ENCODE measurements at regions not wholly inside any gene's neighbourhood (a gene's known extent, or its start where the extent isn't known, plus 50 kb on each side); places are given as distances from the start of the nearest gene placed in this dataset.

GRCh38 chr6:23350752-23351453 is 775.1 kb upstream of the NRSN1 start:
- Histone ChIP-seq H3K9me3 (ENCODE audit: control insufficient read depth, insufficient read depth, low read length) (no peaks in the 10 kb centered on the region), H3K9me2 (replicated peaks; ENCODE audit: control insufficient read depth, low read length) (no peaks in the 10 kb centered on the region), H3K27me3 (ENCODE audit: control insufficient read depth, low read length) (no peaks in the 10 kb centered on the region), H3K4me2 (ENCODE audit: low read length) (no peak overlapping the region), H3K4me3 (ENCODE audit: low read length) (no peak overlapping the region), H3F3A (ENCODE audit: control insufficient read depth, insufficient read depth) (no peaks in the 10 kb centered on the region), H3K79me2 (ENCODE audit: control insufficient read depth, low read length) (no peaks in the 10 kb centered on the region), H3K27ac (ENCODE audit: low read depth, low read length) (no peak overlapping the region), H3K4me1 (ENCODE audit: control insufficient read depth, low read length) (no peaks in the 10 kb centered on the region), H4K20me1 (ENCODE audit: control insufficient read depth, insufficient read depth, low read depth, low read length) (no peaks in the 10 kb centered on the region), H3K36me3 (ENCODE audit: control insufficient read depth, low read length) (no peaks in the 10 kb centered on the region)
- TF ChIP-seq EZH2phosphoT487 (IDR thresholded peaks at IDR 0.05; ENCODE audit: borderline replicate concordance, low read length) (no peak), CTCF (IDR thresholded peaks at IDR 0.05; ENCODE audit: low read depth, low read length, poor library complexity, severe bottlenecking) (no peak)

GRCh38 chr6:23354004-23354403 is 772.0 kb upstream of the NRSN1 start:
- no peaks in the 10 kb centered on the region for H4K20me1 ChIP-seq (ENCODE audit: control insufficient read depth, insufficient read depth, low read depth, low read length)
- H3K9me2 ChIP-seq (replicated peaks; ENCODE audit: control insufficient read depth, low read length): no peaks in the 10 kb centered on the region
- TF ChIP-seq EZH2phosphoT487 (IDR thresholded peaks at IDR 0.05; ENCODE audit: borderline replicate concordance, low read length) (no peak), CTCF (IDR thresholded peaks at IDR 0.05; ENCODE audit: low read depth, low read length, poor library complexity, severe bottlenecking) (no peak)
- no peak overlapping the region for H3K4me2 ChIP-seq (ENCODE audit: low read length)
- H3K79me2 ChIP-seq (ENCODE audit: control insufficient read depth, low read length): no peaks in the 10 kb centered on the region
- no peak overlapping the region for H3K27ac ChIP-seq (ENCODE audit: low read depth, low read length)
- no peak overlapping the region for H3K4me3 ChIP-seq (ENCODE audit: low read length)
- no peaks in the 10 kb centered on the region for H3K9me3 ChIP-seq (ENCODE audit: control insufficient read depth, insufficient read depth, low read length)
- no peaks in the 10 kb centered on the region for H3K27me3 ChIP-seq (ENCODE audit: control insufficient read depth, low read length)
- no peaks in the 10 kb centered on the region for H3K4me1 ChIP-seq (ENCODE audit: control insufficient read depth, low read length)
- no peaks in the 10 kb centered on the region for H3K36me3 ChIP-seq (ENCODE audit: control insufficient read depth, low read length)
- H3F3A ChIP-seq (ENCODE audit: control insufficient read depth, insufficient read depth): no peaks in the 10 kb centered on the region

- Histone ChIP-seq H3K4me2 (ENCODE audit: low read length) (no peak overlapping the region), H3K9me3 (ENCODE audit: control insufficient read depth, insufficient read depth, low read length) (no peaks in the 10 kb centered on the region), H3K9me2 (replicated peaks; ENCODE audit: control insufficient read depth, low read length) (no peaks in the 10 kb centered on the region), H3K4me3 (ENCODE audit: low read length) (no peak overlapping the region), H3K27ac (ENCODE audit: low read depth, low read length) (no peak overlapping the region), H4K20me1 (ENCODE audit: control insufficient read depth, insufficient read depth, low read depth, low read length) (no peaks in the 10 kb centered on the region), H3K79me2 (ENCODE audit: control insufficient read depth, low read length) (no peaks in the 10 kb centered on the region), H3K36me3 (ENCODE audit: control insufficient read depth, low read length) (no peaks in the 10 kb centered on the region), H3K4me1 (ENCODE audit: control insufficient read depth, low read length) (no peaks in the 10 kb centered on the region), H3K27me3 (ENCODE audit: control insufficient read depth, low read length) (no peaks in the 10 kb centered on the region), H3F3A (ENCODE audit: control insufficient read depth, insufficient read depth) (no peaks in the 10 kb centered on the region)
- TF ChIP-seq CTCF (IDR thresholded peaks at IDR 0.05; ENCODE audit: low read depth, low read length, poor library complexity, severe bottlenecking) (no peak), EZH2phosphoT487 (IDR thresholded peaks at IDR 0.05; ENCODE audit: borderline replicate concordance, low read length) (no peak)
These were observed 768.7 kb upstream of the NRSN1 start for GRCh38 chr6:23357185-23357766.

All from DOHH2 (cell line).